CD4-positive, alpha-beta T cell treated with Interleukin-2 at 100 ng/mL for 4 hours (primary cell): ENCODE measurements at regions not wholly inside any gene's neighbourhood (a gene's known extent, or its start where the extent isn't known, plus 50 kb on each side); places are given as distances from the start of the nearest gene placed in this dataset.

ENCODE experiments used
- DNase-seq: peaks from one replicate; pipeline ENCODE4 v3.0.0-alpha.2; 2020; ENCODE audit warnings: low spot score

GRCh38 chr3:145936971-145937370, 224.0 kb downstream of the PLOD2 start:
- no peak for DNase-seq

GRCh38 chr3:145939431-145939830, 221.6 kb downstream of the PLOD2 start:
- no peak for DNase-seq

GRCh38 chr3:145942052-145942451, 218.9 kb downstream of the PLOD2 start:
- no peak for DNase-seq

- no peak for DNase-seq
These were observed 217.0 kb downstream of the PLOD2 start for GRCh38 chr3:145943952-145944351.

- DNase-seq = no peak
These were observed 209.5 kb downstream of the PLOD2 start for GRCh38 chr3:145951441-145951840.

- DNase-seq = no peak
These were observed 208.4 kb downstream of the PLOD2 start for GRCh38 chr3:145952536-145952935.

- no peak for DNase-seq
These were observed 207.7 kb downstream of the PLOD2 start for GRCh38 chr3:145953316-145953715.

- DNase-seq = no peak
These were observed 201.4 kb downstream of the PLOD2 start for GRCh38 chr3:145959457-145960088.

GRCh38 chr3:145963111-145963510, 197.9 kb downstream of the PLOD2 start:
- no peak for DNase-seq

GRCh38 chr3:145967043-145967442, 193.9 kb downstream of the PLOD2 start:
- no peak for DNase-seq

GRCh38 chr3:145971186-145971585, 189.8 kb downstream of the PLOD2 start:
- DNase-seq = no peak

GRCh38 chr3:145972851-145973250, 188.1 kb downstream of the PLOD2 start:
- no peak for DNase-seq

- no peak for DNase-seq
These were observed 179.9 kb downstream of the PLOD2 start for GRCh38 chr3:145981056-145981455.

GRCh38 chr3:145983101-145983500, 177.9 kb downstream of the PLOD2 start:
- no peak for DNase-seq
